ENCODE measurements at regions not wholly inside any gene's neighbourhood (a gene's known extent, or its start where the extent isn't known, plus 50 kb on each side); places are given as distances from the start of the nearest gene placed in this dataset.

DNA sequence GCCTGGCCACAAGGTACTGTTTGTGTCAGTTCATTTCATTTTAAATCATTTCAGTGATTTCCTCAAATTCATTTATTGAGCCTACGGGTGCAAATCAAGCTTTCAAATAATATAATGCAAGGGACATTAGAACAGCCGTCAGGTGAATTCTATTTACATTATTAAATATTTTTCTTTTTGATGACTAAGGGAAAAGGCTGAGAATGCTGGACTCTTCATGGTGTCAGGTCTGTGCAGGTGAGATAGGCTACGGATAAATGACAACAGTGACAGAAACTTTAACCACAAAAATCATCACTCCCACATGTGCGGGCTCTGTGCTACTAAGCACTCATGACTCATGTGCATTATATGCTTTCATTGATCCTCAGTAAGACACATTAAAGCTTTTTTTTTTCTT lies 149.2 kb upstream of the ZNF716 start:
- TF ChIP-seq, protein P1, sequence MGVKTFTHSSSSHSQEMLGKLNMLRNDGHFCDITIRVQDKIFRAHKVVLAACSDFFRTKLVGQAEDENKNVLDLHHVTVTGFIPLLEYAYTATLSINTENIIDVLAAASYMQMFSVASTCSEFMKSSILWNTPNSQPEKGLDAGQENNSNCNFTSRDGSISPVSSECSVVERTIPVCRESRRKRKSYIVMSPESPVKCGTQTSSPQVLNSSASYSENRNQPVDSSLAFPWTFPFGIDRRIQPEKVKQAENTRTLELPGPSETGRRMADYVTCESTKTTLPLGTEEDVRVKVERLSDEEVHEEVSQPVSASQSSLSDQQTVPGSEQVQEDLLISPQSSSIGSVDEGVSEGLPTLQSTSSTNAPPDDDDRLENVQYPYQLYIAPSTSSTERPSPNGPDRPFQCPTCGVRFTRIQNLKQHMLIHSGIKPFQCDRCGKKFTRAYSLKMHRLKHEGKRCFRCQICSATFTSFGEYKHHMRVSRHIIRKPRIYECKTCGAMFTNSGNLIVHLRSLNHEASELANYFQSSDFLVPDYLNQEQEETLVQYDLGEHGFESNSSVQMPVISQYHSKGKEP (tag by site-specific recombination; IDR thresholded peaks at IDR 0.05), result no peak
- TF ChIP-seq ZNF138 (tag by site-specific recombination; IDR thresholded peaks at IDR 0.05; ENCODE audit: borderline replicate concordance), result no peak
- no peak for TF ChIP-seq ZNF114 (tag by site-specific recombination; IDR thresholded peaks at IDR 0.05)
- TF ChIP-seq ZNF302 (tag by site-specific recombination; IDR thresholded peaks at IDR 0.05; ENCODE audit: low read depth), result no peak
- TF ChIP-seq, protein P2, sequence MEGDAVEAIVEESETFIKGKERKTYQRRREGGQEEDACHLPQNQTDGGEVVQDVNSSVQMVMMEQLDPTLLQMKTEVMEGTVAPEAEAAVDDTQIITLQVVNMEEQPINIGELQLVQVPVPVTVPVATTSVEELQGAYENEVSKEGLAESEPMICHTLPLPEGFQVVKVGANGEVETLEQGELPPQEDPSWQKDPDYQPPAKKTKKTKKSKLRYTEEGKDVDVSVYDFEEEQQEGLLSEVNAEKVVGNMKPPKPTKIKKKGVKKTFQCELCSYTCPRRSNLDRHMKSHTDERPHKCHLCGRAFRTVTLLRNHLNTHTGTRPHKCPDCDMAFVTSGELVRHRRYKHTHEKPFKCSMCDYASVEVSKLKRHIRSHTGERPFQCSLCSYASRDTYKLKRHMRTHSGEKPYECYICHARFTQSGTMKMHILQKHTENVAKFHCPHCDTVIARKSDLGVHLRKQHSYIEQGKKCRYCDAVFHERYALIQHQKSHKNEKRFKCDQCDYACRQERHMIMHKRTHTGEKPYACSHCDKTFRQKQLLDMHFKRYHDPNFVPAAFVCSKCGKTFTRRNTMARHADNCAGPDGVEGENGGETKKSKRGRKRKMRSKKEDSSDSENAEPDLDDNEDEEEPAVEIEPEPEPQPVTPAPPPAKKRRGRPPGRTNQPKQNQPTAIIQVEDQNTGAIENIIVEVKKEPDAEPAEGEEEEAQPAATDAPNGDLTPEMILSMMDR (tag by site-specific recombination; IDR thresholded peaks at IDR 0.05), result no peak
- TF ChIP-seq ZSCAN18 (tag by site-specific recombination; IDR thresholded peaks at IDR 0.05), result no peak

Measured in HEK293 (cell line).